Fibroblast of skin of left quadriceps (primary cell): ENCODE measurements at regions not wholly inside any gene's neighbourhood (a gene's known extent, or its start where the extent isn't known, plus 50 kb on each side); places are given as distances from the start of the nearest gene placed in this dataset.

Experiments used
- DNase-seq, 2 experiments: peaks; one replicate each; pipeline ENCODE4 v3.0.0-alpha.2; 2013; ENCODE audit warnings: low read depth in 2 of 2

GRCh38 chr15:81604713-81605112, 230.7 kb upstream of the TMC3 start:
- DNase-seq = no peak

DNA sequence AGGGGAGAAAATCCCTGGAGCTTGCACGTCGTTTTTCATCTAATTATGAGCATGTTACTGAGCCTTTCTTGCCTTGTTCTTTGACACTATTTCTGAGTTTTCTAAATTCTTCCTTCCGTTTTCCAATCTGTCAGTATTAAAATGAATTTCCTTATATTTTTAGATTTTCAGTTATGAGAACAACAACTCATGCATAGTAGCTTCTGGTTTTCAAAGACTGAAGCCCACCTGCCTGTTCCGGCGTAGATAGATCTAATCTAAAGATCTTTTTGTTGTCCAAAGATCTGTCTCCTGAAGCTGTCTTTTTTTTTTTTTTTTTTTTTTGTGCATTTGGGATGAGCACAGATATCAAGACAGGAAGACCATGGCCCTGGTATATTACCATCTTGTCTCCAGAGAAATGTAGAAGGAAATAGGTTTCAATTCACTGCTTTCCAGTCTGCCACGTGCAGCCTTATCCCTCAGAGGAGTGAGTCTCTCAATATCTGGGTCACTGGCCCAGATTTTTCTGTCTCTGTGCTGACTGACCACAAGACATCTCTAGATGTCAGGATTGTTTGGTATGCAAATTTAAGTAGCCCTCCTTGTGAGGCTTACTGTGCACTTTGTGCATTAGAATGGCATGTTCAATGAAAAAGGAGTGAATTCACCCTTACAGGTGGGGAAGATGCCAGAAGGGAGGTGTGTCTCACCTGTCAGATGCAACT, 222.3 kb upstream of the TMC3 start:
- DNase-seq = no peak

GRCh38 chr15:81595752-81596151, 221.7 kb upstream of the TMC3 start:
- no peak for DNase-seq

DNA sequence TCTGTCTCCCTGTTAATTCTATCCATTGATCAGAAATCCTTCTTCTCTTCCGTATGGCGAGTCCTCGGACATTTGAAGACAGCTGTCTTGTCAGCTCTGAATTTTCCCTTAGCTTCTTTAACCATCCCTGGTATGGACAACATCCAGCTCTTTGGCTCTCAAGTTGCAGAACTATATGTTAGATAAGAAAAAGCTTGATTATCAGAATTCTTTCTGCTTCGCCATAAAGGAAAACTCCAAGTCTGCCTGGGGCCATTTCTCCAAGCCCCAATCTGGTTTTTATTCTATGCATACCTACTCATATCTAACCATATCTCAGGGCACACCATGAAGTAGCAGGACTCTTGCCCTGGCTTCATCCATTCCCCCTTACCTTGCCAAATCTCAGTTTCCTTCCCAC, 215.7 kb upstream of the TMC3 start:
- DNase-seq = no peak

DNA sequence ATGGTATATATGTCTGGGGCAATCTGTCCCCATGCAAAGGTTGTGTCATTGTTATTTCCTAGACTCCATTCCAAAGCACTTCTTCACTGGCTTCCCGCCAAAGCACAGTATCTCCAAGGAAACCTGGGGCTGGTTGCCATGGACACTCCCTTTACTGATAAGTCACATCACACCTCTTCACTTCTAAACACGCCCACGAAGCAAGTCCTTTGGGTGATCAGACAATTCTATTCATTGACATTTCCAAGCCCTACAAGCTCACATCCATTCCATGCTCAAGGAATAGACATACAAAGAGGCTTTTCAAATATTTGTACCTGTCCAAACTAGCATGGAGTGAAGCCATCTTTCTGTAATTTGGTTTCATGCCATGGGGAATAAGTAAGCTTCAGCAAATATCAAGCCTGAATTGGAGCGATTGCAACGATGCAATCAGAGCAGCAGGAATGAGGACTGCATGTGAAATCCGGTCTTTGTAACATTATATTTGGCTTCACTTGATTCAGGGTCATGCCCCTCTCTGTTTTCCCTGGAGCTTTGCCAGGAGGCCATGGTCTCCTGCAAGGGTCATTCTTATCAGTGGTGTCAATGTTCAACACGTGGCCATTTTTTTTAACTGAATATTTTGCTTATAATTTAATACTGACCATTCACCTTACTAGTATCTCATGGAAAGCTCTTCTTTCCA, 201.6 kb upstream of the TMC3 start:
- no peak for DNase-seq

GRCh38 chr15:81573098-81573746, 199.2 kb upstream of the TMC3 start:
- DNase-seq = no peak

GRCh38 chr15:81572190-81572589, 198.2 kb upstream of the TMC3 start:
- DNase-seq = no peak

- DNase-seq = peak in 1 of 2 experiments; percentile 12
Measured at GRCh38 chr15:81569286-81570080, 195.5 kb upstream of the TMC3 start.

DNA sequence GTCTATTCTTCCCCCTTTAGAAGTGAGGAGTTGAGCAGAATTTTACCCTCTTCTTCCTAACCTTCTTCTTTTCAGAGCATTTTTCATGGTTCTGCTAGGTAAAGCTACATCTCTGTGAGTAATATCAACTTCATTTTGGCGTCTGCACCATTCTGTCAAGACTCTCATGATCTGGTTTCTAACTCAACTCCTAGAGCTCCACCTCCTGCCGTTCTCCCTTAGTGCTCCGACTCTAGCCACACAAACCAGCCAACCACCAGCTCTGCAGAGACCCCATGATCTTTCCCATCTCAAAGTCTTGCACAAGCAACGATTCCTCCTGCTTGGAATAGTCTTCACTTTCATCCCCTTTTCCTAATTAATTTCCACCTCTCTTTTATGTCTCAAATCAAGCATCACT, 193.9 kb upstream of the TMC3 start:
- no peak for DNase-seq

DNA sequence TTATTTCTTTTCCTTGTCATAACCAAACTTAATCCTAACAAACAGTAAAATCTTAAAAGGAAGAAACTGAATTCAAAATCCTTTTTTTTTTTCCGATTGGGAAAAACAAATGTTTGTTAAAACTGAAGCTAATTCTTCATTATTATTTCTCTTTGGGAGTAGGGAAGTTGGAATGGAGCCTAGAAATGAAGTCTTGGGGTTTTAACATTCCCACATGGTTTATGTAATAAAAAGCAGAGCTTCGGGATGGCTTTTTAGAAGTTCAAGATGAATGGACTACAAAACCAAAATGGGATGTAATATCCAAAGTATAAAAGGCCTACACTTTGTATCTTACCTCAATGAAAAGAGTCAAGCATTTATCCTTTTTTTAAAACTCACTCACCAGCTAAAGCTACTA, 189.0 kb upstream of the TMC3 start:
- DNase-seq = peak; percentile 20 to 21

GRCh38 chr15:81560405-81560804, 186.4 kb upstream of the TMC3 start:
- peak in 1 of 2 experiments; percentile 27 for DNase-seq

DNA sequence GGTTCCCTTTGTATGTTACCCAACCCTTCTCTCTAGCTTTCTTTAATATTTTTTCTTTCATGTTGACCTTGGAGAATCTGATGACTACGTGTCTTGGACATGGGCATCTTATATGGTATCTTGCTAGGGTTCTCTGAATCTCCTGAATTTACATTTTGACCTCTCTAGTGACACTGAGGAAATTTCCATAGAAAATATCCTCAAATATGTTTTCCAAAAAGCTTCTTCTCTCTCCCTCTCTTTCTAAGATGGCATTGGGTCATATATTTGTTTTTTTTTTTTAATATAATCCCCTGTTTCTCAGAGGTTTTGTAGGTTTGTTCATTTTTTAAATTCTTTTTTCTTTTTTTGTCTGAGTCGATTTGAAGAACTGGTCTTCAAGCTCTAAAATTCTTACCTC, 184.0 kb upstream of the TMC3 start:
- DNase-seq = no peak

DNA sequence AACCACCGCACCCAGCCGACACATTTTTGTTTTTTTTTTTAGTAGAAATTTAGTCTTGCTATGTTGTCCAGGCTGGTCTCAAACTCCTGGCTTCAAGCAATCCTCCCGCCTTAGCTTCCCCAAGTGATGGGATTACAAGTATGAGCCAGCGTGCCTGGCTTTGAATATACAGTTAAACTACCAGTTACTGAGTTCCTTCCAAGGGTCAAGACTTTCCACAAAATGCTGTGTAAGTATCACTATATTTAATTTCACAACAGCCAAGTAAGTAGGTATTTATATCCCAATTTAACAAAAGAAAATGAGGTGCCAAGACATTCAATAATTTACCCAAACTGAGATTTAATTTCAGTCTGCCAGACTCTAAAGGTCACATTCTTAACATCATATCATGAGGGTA, 181.3 kb upstream of the TMC3 start:
- DNase-seq = no peak

GRCh38 chr15:81548365-81549130, 174.5 kb upstream of the TMC3 start:
- no peak for DNase-seq

- no peak for DNase-seq
Measured at GRCh38 chr15:81547521-81548132, 173.6 kb upstream of the TMC3 start.

- DNase-seq = no peak
Measured at GRCh38 chr15:81544385-81544784, 170.4 kb upstream of the TMC3 start.

GRCh38 chr15:81540909-81541308, 166.9 kb upstream of the TMC3 start:
- no peak for DNase-seq

DNA sequence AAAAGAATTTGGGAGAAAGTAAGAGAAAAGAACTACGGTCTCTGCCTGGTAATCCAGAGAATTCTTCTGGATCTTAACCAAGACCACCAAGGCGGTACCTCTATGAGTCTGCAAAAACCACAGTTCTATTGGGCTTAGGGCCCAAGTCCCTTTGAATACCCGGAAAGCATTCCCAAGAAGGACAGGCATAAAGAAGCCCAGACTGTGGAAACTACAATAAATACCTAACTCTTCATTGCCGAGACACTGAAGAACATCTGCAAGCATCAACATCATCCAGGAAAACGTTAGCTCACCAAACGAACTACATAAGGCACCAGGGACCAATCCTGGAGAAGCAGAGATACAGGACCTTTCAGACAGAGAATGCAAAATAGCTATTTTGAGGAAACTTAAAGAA, 162.3 kb upstream of the TMC3 start:
- DNase-seq = no peak

- no peak for DNase-seq
Measured at GRCh38 chr15:81534124-81534523, 160.1 kb upstream of the TMC3 start.

DNA sequence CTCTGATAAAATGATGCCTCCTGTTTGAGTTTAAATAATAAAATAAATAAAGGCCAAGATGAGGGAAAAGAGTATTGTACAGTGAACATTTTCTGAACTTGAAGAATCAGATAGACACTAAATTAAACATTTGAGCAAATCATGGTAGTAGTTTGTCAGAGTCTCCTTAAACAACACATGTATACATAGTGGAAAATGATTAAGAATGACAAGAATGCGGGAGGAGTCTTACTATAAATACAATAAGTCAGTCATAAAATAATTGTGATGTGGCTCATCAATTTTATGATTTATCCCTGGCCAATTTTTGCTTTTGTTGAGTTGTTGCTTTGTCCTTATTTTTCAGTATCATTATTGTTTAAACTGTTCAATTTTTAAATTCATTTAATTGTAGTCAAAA, 158.0 kb upstream of the TMC3 start:
- no peak for DNase-seq

- DNase-seq = no peak
Measured at GRCh38 chr15:81531109-81531592, 157.1 kb upstream of the TMC3 start.
